ENCODE measurements at regions not wholly inside any gene's neighbourhood (a gene's known extent, or its start where the extent isn't known, plus 50 kb on each side); places are given as distances from the start of the nearest gene placed in this dataset.

DNA sequence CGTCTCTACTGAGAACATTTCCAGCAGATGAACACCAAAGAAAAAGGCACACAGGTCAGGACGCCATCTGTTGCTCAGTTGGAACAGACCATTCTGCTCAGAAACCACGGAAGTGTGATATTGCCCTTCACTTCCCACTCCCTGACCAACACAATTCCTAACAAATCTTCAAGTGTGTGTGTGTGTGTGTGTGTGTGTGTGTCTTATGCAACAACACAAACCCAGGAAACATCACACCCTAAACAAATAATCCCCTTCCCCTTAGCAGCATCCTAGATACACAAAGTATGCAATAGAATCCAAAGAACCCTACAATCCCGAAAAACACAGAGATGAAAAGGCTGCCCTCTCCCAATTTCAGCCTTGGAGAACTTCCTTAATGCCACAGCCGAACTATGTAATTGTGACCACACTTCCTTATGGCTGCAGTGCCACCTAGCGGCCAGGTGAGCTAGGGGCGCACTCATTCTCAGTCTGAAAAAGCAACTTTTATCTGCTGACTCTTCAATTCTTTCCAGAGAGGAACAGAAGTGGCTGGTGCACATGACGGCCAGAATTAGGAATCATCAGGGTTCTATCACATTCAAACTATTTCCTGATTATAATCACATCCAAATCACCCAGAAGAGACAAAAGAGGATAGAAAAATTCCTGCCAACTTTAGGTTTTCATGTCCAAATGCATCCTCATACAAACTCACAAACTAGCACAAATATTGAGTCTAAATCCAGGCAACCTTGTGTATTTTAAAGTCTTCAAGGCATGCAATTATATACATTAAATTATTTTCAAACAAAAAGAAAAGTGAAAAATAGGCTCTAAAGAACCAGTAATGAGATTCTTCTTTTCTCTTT, 164.9 kb downstream of the DHX15 start:
- peak; percentile 24 for DNase-seq (ENCODE audit: low read depth)

DNA sequence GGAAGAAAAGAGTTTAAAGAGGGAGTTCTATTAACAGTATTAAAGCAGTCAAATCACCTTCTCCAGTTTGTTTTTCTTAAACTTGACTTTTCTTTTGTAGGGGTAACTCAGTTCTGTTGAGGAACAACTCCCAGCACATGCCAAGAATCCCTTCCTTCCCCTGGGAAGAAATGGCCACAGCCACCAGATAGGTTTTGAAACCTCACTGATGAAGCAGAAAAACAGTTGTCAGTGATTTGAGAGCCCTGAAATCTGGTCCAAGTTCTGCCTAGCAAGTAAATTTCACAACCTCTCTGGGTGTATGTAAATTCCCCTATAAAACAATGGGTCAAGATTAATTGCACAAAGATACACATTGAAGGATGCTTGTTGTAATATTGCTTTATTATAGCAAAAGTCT, 167.1 kb downstream of the DHX15 start:
- no peak for DNase-seq (ENCODE audit: low read depth)

DNA sequence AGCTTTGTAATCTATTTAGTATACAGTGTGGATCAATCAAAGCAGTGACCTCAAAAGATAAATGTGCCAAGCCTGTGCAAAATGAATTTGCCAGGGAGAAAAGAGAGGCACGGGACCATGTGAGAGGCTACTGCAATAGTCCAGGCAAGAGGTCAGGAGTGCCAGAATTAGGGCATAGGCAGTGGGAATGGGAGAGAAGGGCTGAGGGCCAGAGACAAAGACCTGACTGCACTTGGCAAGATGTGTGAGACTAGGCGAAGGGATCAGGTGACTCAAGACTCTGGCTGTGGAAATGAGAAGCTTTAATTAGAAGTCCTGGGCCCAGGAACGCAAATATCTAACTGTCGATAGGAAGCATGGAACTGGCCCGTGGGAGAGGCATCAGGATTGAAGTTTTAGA, 168.1 kb downstream of the DHX15 start:
- DNase-seq (ENCODE audit: low read depth), result no peak

DNA sequence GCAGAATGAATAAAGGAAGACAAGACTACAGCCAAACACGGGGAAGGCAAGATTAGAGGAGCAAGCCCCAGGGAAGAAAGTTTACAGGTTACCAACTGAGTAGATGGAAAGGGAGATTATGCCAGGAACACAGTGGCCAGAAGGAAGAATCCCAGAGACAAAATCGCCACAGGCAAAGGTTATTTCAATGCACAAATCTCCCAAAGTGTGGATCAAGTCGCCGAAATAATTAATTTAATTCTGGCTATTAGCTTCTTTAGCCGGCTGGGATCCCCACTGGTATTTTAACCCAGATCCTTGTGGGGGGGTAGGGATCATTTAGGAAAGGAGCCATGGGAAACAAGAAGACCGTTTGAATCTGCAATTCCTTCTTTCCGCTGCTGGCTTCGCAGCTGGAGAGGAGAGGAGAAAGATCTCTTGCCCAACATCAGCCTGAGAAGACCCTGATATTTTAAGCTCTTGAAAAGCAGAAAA, 171.0 kb downstream of the DHX15 start:
- DNase-seq (ENCODE audit: low read depth), result no peak

DNA sequence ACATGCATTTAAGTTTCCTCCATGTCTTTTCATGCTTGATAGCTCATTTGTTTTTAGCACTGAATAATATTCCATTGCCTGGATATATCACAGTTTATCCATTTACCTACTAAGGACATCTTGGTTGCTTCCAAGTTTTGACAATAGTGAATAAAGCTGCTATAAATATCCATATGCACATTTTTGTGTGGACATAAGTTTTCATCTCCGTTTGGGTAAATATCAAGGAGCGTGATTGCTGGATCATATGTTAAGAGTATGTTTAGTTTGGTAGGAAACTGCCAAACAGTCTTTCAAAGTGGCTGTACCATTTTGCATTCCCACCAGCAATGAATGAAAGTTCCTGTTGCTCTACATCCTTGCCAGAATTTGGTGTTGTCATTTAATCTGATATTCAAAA, 172.5 kb downstream of the DHX15 start:
- no peak for DNase-seq (ENCODE audit: low read depth)

DNA sequence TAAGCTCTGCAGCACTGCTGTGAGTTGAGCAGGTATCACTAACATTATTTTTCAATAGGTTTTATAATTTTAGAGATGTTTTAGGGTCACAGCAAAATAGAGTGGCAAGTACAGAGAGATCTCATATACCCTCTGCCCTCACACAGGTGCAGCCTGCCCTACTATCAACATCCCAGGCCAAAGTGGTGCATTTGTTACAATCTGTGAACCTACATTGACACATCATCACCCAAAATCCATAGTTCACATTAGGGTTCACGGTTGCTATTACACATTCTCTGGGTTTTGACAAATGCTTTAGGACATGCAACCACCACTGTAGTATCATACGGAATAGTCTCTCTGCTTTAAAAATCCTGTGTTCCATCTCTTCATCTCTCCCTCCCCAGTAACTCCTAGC, 173.1 kb downstream of the DHX15 start:
- DNase-seq (ENCODE audit: low read depth), result no peak

DNA sequence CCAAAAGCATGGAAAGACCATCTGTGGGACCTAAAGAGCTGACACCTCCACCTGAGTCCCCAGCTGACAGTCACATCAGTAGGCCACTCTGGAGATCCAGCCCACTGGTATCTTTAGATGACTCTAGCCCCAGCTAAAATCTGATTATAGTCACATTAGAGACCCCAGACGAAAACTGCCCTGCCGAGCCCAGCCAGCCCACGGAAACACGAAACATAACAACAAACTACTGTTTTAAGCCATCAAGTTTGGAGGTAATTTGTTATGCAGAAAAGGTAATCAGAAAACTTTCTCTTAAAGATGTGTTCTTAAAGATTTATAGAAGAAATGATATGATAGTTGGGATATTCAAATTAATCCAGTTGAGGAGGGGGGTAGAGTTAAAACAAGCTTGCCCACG, 175.7 kb downstream of the DHX15 start:
- no peak for DNase-seq (ENCODE audit: low read depth)

DNA sequence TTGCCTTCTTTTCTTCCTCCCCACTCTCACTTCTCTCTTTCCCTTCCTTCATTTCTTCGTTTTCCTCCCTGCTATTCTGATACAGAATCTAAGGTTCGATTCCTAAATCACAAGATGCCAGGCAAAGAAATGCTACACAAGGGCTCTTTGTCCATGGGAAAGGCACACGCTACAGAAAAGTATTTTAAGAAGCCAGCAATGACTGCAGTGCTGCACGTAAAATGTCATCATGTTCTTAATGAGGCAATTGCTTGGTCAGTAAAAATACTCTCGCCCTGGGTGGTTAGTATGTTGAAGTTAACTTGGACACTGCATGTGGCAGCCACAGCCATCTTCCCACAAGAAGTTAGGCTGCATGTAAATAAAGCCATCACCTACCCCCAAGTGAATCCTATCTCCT, 178.4 kb downstream of the DHX15 start:
- no peak for DNase-seq (ENCODE audit: low read depth)

DNA sequence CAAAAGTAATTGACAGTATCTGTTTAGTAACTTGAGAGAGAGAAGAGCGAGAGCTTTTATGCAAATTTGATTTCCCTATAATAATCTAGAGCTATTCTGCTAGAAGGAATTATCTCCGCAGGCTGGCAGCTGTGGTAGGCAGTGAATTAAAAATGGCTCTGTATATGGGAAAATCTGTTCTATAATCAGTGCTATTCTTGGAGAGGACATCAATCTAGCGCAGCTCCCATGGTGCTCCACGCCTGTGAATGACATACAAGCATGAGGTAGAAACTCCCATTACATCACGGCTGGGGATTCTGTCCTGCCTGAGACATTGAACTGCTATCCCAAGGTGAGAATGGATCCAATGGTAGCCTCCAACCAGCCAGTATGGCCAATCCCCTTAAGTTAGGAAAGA, 179.0 kb downstream of the DHX15 start:
- no peak for DNase-seq (ENCODE audit: low read depth)

DNA sequence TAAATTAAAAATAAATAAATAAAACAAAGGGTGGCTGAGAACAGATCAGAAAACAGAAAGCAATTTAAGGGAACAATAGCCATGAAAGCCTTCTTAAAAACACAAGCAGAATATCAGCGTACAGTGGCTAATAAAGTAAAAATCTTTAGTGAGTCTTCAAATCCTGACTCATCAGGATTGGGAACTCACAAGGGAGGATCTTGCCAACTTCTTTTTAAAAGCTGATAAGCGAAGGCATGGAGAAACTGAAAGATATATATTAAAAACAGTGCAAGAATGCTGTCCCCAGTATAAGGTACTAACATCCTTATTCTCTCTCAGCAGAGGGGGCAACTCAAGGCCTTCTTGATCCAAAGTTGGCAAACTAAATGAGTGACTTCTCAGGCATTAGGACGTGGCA, 180.1 kb downstream of the DHX15 start:
- DNase-seq (ENCODE audit: low read depth), result no peak

DNA sequence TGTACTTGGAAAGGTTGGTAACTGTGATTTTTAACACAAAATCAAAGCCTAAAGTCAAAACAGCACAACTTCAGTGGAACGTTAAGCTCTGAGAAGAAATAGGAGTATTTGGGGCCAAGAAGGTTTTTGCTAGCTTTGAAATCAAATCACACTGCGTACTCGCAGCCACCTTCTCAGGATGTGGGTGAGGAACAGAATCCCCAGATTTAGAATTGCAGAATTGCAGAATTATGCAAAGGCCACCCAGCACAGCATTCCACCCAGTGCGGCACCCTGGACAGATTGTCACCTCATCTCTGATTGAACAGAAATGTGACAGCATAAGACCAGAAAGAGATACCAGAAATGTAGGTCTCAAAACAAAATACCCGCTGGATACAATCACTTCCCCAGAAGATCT, 181.1 kb downstream of the DHX15 start:
- DNase-seq (ENCODE audit: low read depth), result no peak

DNA sequence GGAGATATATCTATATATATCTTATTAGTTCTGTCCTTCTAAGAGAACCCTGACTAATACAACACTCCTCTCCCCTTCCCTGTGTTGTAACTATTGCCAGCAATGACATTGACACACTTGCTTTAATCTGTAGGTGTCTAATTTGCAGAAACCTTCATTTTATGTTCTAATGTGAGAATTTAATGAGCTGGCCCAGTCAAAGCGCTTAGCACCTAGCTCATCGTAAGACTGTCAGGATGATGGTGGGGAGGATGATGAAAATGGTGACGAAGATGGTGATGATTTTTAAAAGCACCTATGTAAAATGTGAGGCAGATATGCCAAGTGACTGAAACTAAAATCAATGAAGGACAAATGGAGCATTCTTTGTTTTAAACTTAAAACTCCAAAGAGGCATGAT, 183.8 kb downstream of the DHX15 start:
- no peak for DNase-seq (ENCODE audit: low read depth)

DNA sequence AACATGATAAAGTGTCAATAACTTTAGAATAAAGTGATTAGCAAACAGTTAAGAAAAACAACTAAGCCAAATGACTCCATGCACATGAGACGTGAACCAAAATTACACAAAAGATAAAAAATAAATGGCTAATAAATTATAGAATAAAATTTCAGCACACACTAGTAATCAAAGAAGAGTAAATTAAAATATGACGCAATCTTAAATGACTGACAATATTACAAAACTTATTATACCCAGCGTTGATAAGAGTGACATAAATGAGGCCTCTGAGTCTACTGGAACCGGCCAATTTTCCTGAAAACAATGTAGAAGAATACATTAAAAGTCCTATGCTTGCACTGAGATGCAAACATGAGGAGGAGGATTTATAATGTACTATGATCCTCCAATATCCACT, 187.4 kb downstream of the DHX15 start:
- no peak for DNase-seq (ENCODE audit: low read depth)

DNA sequence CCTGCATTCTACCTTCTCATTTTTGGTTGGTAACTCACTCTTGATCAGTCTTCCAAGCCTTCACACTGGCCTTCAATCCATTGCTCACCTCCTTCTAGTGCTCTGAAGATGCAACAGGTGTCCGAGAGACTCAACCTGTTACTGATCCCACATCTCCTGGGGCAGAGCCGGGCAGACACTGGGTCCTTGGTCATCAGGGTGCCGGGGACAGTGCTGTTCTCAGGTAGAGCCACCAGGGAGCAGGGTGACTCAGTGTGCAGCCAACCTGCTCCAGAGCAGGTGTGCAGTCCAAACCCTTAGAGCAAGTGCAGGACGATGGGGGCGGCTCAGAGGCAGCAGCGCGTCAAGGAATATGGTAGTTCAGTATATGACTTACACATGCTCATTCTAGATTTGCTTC, 188.4 kb downstream of the DHX15 start:
- DNase-seq (ENCODE audit: low read depth), result no peak

DNA sequence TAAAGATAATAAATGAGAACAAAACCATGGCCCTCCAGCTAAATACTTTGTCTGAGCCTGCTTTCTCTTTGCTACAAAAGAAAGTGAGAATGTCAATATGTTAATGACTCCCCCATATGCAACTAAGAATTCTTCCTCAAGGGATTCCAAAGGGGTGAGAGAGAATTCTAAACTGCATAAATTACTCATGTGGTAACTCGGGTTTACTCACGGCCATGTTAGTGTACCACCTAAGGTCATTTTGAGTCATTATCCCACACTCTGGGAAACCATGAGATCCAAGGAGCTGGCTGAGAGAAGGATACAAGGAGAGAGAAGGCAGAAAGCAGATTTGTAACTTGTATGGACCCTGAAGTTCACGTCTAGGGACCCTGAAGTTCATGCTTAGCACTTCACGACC, 190.3 kb downstream of the DHX15 start:
- no peak for DNase-seq (ENCODE audit: low read depth)

DNA sequence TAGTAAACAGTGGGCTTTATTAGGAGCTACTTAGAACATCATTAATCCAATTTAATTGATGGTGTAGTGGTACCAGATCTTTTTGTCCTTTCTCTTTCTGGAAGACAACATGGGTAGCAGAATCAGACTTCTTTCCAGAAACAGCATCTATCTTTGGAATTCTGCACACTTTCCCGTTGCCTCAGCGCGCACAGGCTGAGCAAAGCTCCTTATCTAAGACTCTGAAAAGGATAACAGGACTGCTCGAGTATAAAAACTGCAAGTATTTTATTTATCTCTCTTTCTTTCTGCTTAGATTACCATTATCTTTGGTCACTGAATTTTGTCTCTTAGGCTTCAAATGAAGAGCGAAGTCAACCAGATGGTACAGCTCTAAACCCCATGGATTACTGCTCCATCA, 191.7 kb downstream of the DHX15 start:
- DNase-seq (ENCODE audit: low read depth), result no peak

DNA sequence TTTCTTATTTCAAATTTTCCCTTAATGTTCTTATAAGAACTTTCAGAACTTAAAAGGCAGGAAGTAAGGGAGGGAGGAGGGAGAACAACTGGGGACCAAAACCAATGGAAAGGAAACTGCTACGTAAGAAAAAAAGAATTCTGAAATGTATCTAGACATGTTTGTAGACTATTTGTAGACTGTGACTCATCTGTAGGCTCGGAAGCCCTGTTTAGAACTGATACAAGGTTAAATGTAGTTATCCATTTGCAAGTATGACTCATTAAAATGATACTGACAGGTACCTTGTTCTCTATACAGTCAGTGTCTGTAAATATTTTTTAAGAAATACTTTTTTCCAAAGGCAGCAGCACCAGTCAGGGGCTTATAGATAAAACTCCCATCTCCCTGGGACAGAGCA, 202.0 kb downstream of the DHX15 start:
- no peak for DNase-seq (ENCODE audit: low read depth)

DNA sequence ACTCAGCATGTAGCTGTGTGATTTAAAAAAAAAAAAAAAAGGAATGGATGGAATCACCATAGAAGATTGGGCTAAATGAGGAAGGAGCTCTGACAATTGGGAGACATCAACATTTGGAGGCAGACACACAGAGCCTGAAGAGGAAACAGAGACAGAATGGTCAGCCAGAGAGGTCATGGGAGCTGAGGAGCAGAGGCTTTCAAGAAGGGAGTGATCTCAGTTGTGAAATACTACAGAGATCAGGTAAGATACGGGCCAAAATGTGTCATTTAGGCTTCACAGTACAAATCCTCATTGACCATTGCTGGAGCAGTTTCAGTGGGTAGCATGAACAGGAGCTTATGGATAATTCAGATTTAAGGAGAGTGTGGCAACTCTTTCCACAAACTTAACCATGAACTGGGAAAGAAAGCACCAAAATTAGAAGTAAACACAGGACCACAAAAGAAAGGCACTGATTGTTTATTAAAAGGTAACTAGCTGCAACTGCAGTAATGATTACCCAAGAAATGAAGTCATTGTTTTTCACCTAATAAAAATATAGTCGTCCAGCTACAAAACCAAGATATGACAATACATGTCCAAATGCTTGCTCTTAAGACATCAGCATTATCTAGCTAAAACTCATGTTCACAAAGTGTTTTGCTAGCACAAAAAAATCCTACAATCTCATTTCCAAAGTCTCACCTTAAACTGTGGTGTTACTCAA, 203.2 kb downstream of the DHX15 start:
- no peak for DNase-seq (ENCODE audit: low read depth)

DNA sequence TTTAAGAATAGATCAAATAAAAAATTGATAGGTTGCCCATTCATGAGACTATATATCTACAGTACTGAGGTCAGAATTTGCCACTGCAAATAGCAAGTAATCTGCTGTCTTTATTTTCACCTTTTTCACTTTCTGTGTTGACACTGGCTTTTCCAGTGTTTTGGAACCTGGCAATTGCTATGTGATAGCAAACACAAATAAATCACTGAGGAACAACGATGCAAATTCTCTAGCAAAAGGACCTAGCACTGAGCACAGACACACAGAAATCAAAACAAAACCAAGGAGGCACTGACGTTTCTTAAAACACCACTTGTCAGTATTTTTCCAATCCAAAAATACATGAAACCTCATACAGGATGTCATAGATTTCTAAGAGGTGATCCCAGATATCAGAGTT, 210.7 kb downstream of the DHX15 start:
- no peak for DNase-seq (ENCODE audit: low read depth)

DNA sequence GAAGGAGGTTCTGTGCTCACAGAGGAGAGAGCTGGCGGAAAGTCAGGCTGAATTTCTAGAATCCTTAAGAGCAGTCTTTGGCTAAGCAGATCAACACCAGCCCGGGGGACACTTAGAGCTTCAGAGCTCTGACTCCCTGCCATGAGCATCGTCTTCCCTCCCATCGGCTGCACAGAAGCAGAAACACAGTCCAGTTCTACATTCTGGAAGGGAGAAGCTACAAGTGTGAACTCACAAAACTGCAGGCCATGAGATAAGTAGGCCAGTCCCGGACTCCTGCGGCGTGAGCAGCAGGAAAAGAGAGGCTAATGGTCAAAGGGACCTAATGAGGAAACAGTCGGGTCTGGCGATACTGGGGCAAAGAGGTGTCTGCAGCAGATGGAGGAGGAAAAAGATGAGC, 211.5 kb downstream of the DHX15 start:
- DNase-seq (ENCODE audit: low read depth), result no peak

DNA sequence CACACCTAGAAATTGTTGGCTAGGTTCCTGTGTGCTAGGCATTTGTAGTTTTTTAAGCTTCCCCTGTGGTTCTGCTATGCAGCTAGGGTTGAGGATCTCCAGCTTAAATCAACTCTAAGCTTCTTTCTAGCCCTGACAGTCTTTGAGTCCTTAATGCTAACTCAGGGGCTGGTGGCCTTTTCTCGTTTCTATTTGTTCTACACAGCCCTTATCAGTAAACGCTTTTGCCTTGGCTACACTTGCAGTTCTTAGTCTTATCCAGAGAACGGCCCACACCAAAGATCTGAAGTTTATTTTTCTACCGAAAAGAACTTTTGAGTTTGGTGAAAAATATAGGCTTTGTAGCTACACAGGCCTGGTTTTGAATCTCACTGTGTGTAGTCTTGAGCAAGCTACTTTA, 212.0 kb downstream of the DHX15 start:
- DNase-seq (ENCODE audit: low read depth), result no peak

DNA sequence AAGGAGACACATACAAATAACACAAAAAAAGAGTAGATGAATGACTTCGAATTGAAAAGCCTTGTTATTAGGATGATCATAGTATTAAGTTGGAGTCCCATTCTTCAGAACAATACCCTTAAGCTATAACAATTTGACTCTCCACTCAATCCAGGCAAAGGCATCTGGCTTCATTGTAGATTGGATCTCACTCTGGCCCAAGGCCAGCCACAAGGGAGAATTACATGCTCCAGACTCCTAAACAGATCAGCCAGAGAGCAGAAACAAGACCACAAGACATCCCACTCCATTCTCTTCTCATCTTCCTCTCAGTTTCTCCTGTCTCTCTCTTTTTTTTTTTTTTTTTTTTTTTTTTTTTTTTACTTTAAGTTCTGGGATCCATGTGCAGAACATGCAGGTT, 213.9 kb downstream of the DHX15 start:
- DNase-seq (ENCODE audit: low read depth), result no peak

DNA sequence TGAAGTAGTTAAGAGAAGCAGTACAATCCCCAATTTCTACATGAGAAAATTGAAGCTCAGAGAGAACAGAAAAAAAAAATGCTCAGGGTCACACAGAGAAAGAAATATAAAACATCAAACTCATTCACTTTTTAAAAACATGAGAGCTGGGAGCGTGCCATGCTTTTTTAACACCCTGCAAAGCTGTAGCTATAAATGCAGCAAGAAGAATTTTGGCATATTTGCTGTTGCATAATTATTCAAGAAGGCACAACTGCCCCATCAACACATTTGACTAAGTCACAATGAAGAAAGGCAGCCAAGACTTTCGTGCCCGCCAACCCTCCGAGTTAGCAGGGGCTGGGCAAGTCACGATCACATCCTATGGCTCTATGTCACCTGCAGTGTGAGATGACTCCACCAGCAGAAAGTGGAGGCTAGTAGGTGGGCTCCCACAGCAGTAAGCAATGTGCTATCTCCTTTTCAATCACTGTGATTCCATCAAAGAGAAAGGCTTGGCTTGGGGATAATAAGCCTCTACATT, 214.8 kb downstream of the DHX15 start:
- DNase-seq (ENCODE audit: low read depth), result no peak

Measured in stimulated activated CD8-positive, alpha-beta memory T cell treated with anti-CD3 and anti-CD28 coated beads, Interleukin-15, amount 100 ng/mL, for 1 hour (primary cell).